MG63 (cell line): ENCODE measurements at regions not wholly inside any gene's neighbourhood (a gene's known extent, or its start where the extent isn't known, plus 50 kb on each side); places are given as distances from the start of the nearest gene placed in this dataset.

Source experiments
- DNase-seq: peaks from one replicate; pipeline ENCODE4 v3.0.0-alpha.2; 2020
- H3K27me3 ChIP-seq: fragments of 250-450 bp; sonication (Bioruptor Pico); 2 replicates; pipeline ENCODE4 v1.5.1; 2020; ENCODE audit warnings: mild to moderate bottlenecking, moderate library complexity
- H3K36me3 ChIP-seq: fragments of 250-450 bp; sonication (Bioruptor Pico); 2 replicates; pipeline ENCODE4 v1.5.1; 2020; ENCODE audit warnings: mild to moderate bottlenecking, moderate library complexity
- H3K4me3 ChIP-seq: fragments of 250-450 bp; sonication (Bioruptor Pico); 2 replicates; pipeline ENCODE4 v1.5.1; 2020; ENCODE audit warnings: mild to moderate bottlenecking, moderate library complexity
- H3K9me3 ChIP-seq: fragments of 250-450 bp; sonication (Bioruptor Pico); 2 replicates; pipeline ENCODE4 v1.5.1; 2020; ENCODE audit warnings: mild to moderate bottlenecking, moderate library complexity

GRCh38 chr2:153228904-153229303 lies 249.7 kb downstream of the RPRM start:
- H3K9me3 ChIP-seq, result no peaks in the 10 kb centered on the region
- no peak for DNase-seq
- H3K27me3 ChIP-seq, result no peaks in the 10 kb centered on the region
- no peaks in the 10 kb centered on the region for H3K36me3 ChIP-seq
- H3K4me3 ChIP-seq, result no peak overlapping the region

GRCh38 chr2:153227981-153228380 lies 250.6 kb downstream of the RPRM start:
- H3K9me3 ChIP-seq, result no peaks in the 10 kb centered on the region
- H3K4me3 ChIP-seq, result no peak overlapping the region
- DNase-seq, result no peak
- H3K27me3 ChIP-seq, result no peaks in the 10 kb centered on the region
- no peaks in the 10 kb centered on the region for H3K36me3 ChIP-seq

- H3K27me3 ChIP-seq, result no peaks in the 10 kb centered on the region
- H3K4me3 ChIP-seq, result no peak overlapping the region
- H3K9me3 ChIP-seq, result no peaks in the 10 kb centered on the region
- no peak for DNase-seq
- no peaks in the 10 kb centered on the region for H3K36me3 ChIP-seq
Measured at GRCh38 chr2:153222231-153223165, 256.1 kb downstream of the RPRM start.

DNA sequence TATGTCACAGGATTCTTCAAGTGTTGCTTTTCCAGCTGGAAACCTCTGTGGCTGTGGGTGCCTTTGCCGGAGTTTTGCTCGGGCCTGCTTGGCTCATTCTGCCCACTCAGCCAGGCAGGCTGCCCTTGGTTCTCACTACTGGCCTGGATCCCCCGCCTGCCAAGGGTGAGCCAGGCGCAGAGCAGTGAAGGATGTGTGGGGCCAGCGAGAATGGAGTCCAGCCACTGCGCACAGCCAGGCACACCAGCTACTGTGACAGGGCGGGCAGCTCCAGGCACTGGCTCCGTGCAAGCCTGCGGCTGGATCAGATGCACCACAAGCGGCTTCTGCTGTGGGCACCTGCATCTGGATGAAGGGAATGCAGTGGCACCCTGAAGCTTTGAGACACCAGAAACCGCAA lies 257.1 kb downstream of the RPRM start:
- no peak for DNase-seq
- H3K4me3 ChIP-seq, result no peak overlapping the region
- H3K36me3 ChIP-seq, result no peaks in the 10 kb centered on the region
- H3K9me3 ChIP-seq, result no peaks in the 10 kb centered on the region
- H3K27me3 ChIP-seq, result no peaks in the 10 kb centered on the region

DNA sequence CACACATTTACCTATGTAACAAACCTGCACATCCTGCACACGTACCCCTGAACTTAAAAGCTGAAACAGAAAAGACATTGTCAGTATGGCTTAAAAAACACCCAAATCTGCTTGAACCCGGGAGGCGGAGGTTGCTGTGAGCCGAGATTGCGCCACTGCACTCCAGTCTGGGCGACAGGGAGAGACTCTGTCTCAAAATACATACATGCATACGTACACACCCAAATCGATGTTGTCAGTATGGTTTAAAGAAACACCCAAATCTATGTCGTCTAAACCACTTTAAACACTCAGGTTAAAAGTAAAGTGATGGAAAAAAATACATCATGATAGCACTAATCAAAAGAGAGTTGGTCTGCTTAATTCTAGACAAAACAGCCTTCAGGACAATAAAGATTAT lies 257.5 kb downstream of the RPRM start:
- no peaks in the 10 kb centered on the region for H3K27me3 ChIP-seq
- no peaks in the 10 kb centered on the region for H3K9me3 ChIP-seq
- H3K36me3 ChIP-seq, result no peaks in the 10 kb centered on the region
- no peak overlapping the region for H3K4me3 ChIP-seq
- DNase-seq, result no peak

- Histone ChIP-seq H3K36me3 (no peaks in the 10 kb centered on the region), H3K9me3 (no peaks in the 10 kb centered on the region), H3K27me3 (no peaks in the 10 kb centered on the region), H3K4me3 (no peak overlapping the region)
- no peak for DNase-seq
Measured at GRCh38 chr2:153218851-153219250, 259.7 kb downstream of the RPRM start.

- Histone ChIP-seq H3K27me3 (no peaks in the 10 kb centered on the region), H3K36me3 (no peaks in the 10 kb centered on the region), H3K9me3 (no peaks in the 10 kb centered on the region), H3K4me3 (no peak overlapping the region)
- DNase-seq, result no peak
Measured at GRCh38 chr2:153214337-153214736, 264.2 kb downstream of the RPRM start.

- DNase-seq, result no peak
- no peaks in the 10 kb centered on the region for H3K9me3 ChIP-seq
Measured at GRCh38 chr2:153213022-153213421, 265.5 kb downstream of the RPRM start.

GRCh38 chr2:153197402-153198386 lies 280.9 kb downstream of the RPRM start:
- no peak for DNase-seq
- Histone ChIP-seq H3K27me3 (no peaks in the 10 kb centered on the region), H3K4me3 (no peak overlapping the region), H3K36me3 (no peaks in the 10 kb centered on the region), H3K9me3 (no peaks in the 10 kb centered on the region)

More at GRCh38 chr2:153213022-153213421, 265.5 kb downstream of the RPRM start:
- Histone ChIP-seq H3K36me3 (no peaks in the 10 kb centered on the region), H3K4me3 (no peak overlapping the region), H3K27me3 (no peaks in the 10 kb centered on the region)

DNA sequence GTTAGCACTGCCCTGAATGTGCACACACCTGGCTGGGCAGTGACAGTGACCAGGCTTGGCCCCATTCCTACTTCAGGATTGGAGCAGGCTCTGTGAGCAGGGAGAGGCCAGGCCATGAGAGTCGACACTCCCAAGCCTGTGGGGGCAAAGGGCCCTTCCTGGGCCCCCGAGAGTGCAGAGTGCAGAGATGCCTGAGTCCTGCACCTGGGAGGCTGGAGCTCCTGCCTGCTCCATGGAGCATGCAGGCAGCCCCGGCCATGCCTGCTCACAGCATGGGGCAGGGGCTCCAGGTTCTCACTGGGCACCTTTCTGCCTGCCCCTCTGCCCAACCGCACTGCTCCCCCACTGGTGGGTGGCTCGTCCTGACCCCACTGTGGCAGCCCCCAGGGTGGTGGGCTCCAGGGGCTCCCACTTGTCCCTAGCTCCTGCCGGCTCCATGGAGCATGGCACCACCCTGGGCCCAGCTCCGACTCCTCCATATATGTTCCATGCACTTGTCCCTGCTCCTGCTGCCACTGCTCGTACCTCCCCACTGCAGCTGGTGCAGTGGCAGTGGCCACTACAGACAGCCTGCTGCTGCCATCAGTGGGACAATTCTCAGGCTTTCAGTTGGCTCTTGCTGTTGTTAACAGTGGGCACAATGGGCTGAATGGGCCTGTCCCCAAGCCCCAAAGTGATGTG lies 282.0 kb downstream of the RPRM start:
- Histone ChIP-seq H3K9me3 (no peaks in the 10 kb centered on the region), H3K36me3 (no peaks in the 10 kb centered on the region), H3K27me3 (no peaks in the 10 kb centered on the region), H3K4me3 (no peak overlapping the region)
- DNase-seq, result no peak

- Histone ChIP-seq H3K9me3 (no peaks in the 10 kb centered on the region), H3K27me3 (no peaks in the 10 kb centered on the region), H3K36me3 (no peaks in the 10 kb centered on the region), H3K4me3 (no peak overlapping the region)
- DNase-seq, result no peak
Measured at GRCh38 chr2:153195342-153195741, 283.2 kb downstream of the RPRM start.

DNA sequence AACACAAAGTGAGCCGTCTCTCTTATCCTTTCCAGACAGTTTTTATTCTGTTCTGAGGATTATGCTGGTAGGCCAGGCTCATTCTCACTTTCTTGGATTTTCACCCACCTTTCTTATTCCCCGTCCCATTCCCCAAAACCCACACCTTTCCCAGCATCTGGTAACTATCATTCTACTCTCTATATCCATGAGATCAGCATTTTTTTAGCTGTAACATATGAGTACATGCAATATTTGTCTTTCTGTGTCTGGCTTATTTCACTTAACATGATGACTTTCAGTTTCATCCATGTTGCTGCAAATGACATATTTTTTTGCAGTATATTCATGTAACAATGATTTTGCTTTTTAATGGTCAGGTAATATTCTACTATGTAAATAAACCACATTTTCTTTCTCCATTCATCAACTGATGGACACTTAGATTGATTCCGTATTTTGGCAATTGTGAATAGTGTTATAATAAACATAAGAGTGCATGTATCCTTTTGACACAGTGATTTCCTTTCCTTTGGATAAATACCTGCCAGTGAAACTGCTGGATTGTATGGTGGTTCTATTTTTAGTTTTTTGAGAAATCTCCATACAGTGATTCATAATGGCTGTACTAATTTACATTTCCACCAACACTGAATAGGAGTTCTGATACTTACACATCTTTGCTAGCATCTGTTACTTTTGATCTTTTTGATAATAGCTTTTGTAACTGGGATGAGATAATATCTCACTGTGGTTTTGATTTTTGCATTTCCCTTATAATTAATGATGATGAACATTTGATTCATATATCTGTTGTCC lies 289.3 kb downstream of the RPRM start:
- no peak for DNase-seq
- Histone ChIP-seq H3K9me3 (no peaks in the 10 kb centered on the region), H3K27me3 (no peaks in the 10 kb centered on the region), H3K36me3 (no peaks in the 10 kb centered on the region), H3K4me3 (no peak overlapping the region)

DNA sequence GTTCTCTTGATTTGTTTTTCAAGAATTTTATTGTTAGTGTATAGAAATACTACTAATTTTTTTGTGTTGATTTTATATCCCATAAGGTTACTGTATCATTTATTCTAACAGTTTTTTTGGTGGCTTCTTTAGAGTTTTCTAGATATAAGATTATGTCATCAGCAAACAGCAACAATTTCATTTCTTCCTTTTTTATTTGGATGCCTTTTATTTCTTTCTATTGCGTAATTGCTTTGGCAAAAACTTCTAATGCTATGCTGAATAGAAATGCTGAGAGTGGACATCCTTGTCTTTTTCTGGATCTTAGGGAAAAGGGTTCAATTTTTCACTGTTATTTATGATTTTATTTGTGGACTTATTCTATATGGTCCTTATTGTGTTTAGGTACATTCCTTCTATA lies 298.8 kb downstream of the RPRM start:
- no peak for DNase-seq
- H3K27me3 ChIP-seq, result no peaks in the 10 kb centered on the region
- H3K36me3 ChIP-seq, result no peaks in the 10 kb centered on the region
- H3K9me3 ChIP-seq, result no peaks in the 10 kb centered on the region
- no peak overlapping the region for H3K4me3 ChIP-seq

GRCh38 chr2:153169609-153170008 lies 309.0 kb downstream of the RPRM start:
- Histone ChIP-seq H3K36me3 (no peaks in the 10 kb centered on the region), H3K4me3 (no peak overlapping the region), H3K27me3 (no peaks in the 10 kb centered on the region), H3K9me3 (no peaks in the 10 kb centered on the region)
- no peak for DNase-seq

GRCh38 chr2:153165021-153165420 lies 313.5 kb downstream of the RPRM start:
- no peaks in the 10 kb centered on the region for H3K9me3 ChIP-seq
- H3K36me3 ChIP-seq, result no peaks in the 10 kb centered on the region
- no peak for DNase-seq
- no peaks in the 10 kb centered on the region for H3K27me3 ChIP-seq
- no peak overlapping the region for H3K4me3 ChIP-seq

- Histone ChIP-seq H3K9me3 (no peaks in the 10 kb centered on the region), H3K4me3 (no peak overlapping the region), H3K36me3 (no peaks in the 10 kb centered on the region), H3K27me3 (no peaks in the 10 kb centered on the region)
- no peak for DNase-seq
Measured at GRCh38 chr2:153163055-153163454, 315.5 kb downstream of the RPRM start.
